Activated gamma-delta T cell treated with anti-CD3 and anti-CD28 coated beads, Interleukin-2, amount 50 U/mL, for 16 hours (primary cell): ENCODE measurements at regions not wholly inside any gene's neighbourhood (a gene's known extent, or its start where the extent isn't known, plus 50 kb on each side); places are given as distances from the start of the nearest gene placed in this dataset.
"Not testable (repeated sequence)": the region's sequence is repeated elsewhere in the genome, so short reads cannot be mapped to it uniquely, and the experiment has no call there.

Experiments used
- DNase-seq: peaks from one replicate; pipeline ENCODE4 v3.0.0-alpha.2; 2020; ENCODE audit warnings: low read depth

- DNase-seq = no peak
Measured at GRCh38 chr19:13652810-13653590, 111.3 kb upstream of the MRI1 start.

GRCh38 chr19:13646758-13647157, 117.6 kb upstream of the MRI1 start:
- no peak for DNase-seq

- no peak for DNase-seq
Measured at GRCh38 chr19:13644645-13645044, 119.7 kb upstream of the MRI1 start.

- no peak for DNase-seq
Measured at GRCh38 chr19:13640611-13641010, 123.7 kb upstream of the MRI1 start.

- DNase-seq = no peak
Measured at GRCh38 chr19:13639342-13639929, 124.9 kb upstream of the MRI1 start.

- DNase-seq = no peak
Measured at GRCh38 chr19:13637664-13638063, 126.7 kb upstream of the MRI1 start.

- no peak for DNase-seq
Measured at GRCh38 chr19:13634658-13635057, 128.4 kb upstream of the CACNA1A start.

- DNase-seq = no peak
Measured at GRCh38 chr19:13633522-13633922, 127.2 kb upstream of the CACNA1A start.

- no peak for DNase-seq
Measured at GRCh38 chr19:13633109-13633508, 126.8 kb upstream of the CACNA1A start.

GRCh38 chr19:13632164-13632563, 125.9 kb upstream of the CACNA1A start:
- DNase-seq = not testable (repeated sequence)

GRCh38 chr19:13629687-13630357, 123.5 kb upstream of the CACNA1A start:
- no peak for DNase-seq

- DNase-seq = no peak
Measured at GRCh38 chr19:13627531-13627930, 121.3 kb upstream of the CACNA1A start.

GRCh38 chr19:13623716-13624710, 117.7 kb upstream of the CACNA1A start:
- DNase-seq = no peak

GRCh38 chr19:13622766-13623715, 116.8 kb upstream of the CACNA1A start:
- no peak for DNase-seq

- DNase-seq = no peak
Measured at GRCh38 chr19:13621413-13621812, 115.1 kb upstream of the CACNA1A start.

GRCh38 chr19:13619203-13619632, 112.9 kb upstream of the CACNA1A start:
- no peak for DNase-seq

GRCh38 chr19:13615890-13616289, 109.6 kb upstream of the CACNA1A start:
- DNase-seq = no peak

- no peak for DNase-seq
Measured at GRCh38 chr19:13613447-13613846, 107.2 kb upstream of the CACNA1A start.

- DNase-seq = no peak
Measured at GRCh38 chr19:13611596-13611995, 105.3 kb upstream of the CACNA1A start.

GRCh38 chr19:13610039-13610691, 103.9 kb upstream of the CACNA1A start:
- no peak for DNase-seq
